ENCODE measurements at regions not wholly inside any gene's neighbourhood (a gene's known extent, or its start where the extent isn't known, plus 50 kb on each side); places are given as distances from the start of the nearest gene placed in this dataset.

GRCh38 chr5:152226191-152226590 is 178.9 kb downstream of the NMUR2 start:
- POLR2A ChIA-PET = no interaction called here
- no peak overlapping the region for H3K4me2 ChIP-seq (ENCODE audit: low read length)
- DNase-seq (ENCODE audit: low read depth, low spot score) = no peak
- H3K9me3 ChIP-seq (ENCODE audit: control insufficient read depth in 1 of 2, insufficient read depth in 1 of 2, low read depth in 1 of 2, low read length in 2 of 2) = no peaks in the 10 kb centered on the region
- CTCF ChIA-PET = no interaction called here
- RAD21 ChIA-PET (ENCODE audit: low non-redundant PET in 1 of 2, low total read pairs in 2 of 2, uncharacterized antibody in 2 of 2, unreplicated experiment in 2 of 2) = no interaction called here
- no peaks in the 10 kb centered on the region for H3K4me1 ChIP-seq (ENCODE audit: control insufficient read depth in 1 of 2, insufficient read depth in 2 of 2, low read length in 2 of 2)
- intact Hi-C loops (cut with micrococcal nuclease) = no loop called here
- no peaks in the 10 kb centered on the region for H3K9me2 ChIP-seq (ENCODE audit: insufficient read depth)
- no peak overlapping the region for H3K9ac ChIP-seq (ENCODE audit: low read length)
- no peaks in the 10 kb centered on the region for H3K79me2 ChIP-seq (ENCODE audit: insufficient read depth, low read length)
- no peaks in the 10 kb centered on the region for H3K36me3 ChIP-seq (ENCODE audit: control insufficient read depth in 1 of 2, insufficient read depth in 2 of 2, low read length in 2 of 2)
- no peak for ATAC-seq
- TF ChIP-seq EZH2 (IDR thresholded peaks at IDR 0.05) (no peak), TCF7L2 (IDR thresholded peaks at IDR 0.05; ENCODE audit: borderline replicate concordance, extremely low read depth, insufficient read depth, insufficient read length) (no peak), ZNF274 (IDR thresholded peaks at IDR 0.05; ENCODE audit: low read depth, low read length) (no peak), POLR2AphosphoS5 (IDR thresholded peaks at IDR 0.05; ENCODE audit: low read depth, low read length) (no peak), SRF (IDR thresholded peaks at IDR 0.05; ENCODE audit: low read depth) (no peak), CEBPB (IDR thresholded peaks at IDR 0.05; ENCODE audit: low read depth) (no peak)
- no TSS peak for BruUV-seq (replicated peaks)
- H3K27me3 ChIP-seq (ENCODE audit: insufficient read depth, low read length) = no peaks in the 10 kb centered on the region; the same call in 1 of the 2 replicates
- no peaks in the 10 kb centered on the region for H4K20me1 ChIP-seq (ENCODE audit: insufficient read depth)
- H3K27ac ChIP-seq (ENCODE audit: low read depth, low read length) = no peak overlapping the region
- no peak overlapping the region for H2AFZ ChIP-seq (ENCODE audit: low read depth, low read length, poor library complexity, severe bottlenecking)
- no peak overlapping the region for H3K4me3 ChIP-seq (replicated peaks in 1 of 2; ENCODE audit: low read depth in 1 of 2, low read length in 2 of 2)

- H2AFZ ChIP-seq (ENCODE audit: low read depth, low read length, poor library complexity, severe bottlenecking) = no peak overlapping the region
- H3K36me3 ChIP-seq (ENCODE audit: control insufficient read depth in 1 of 2, insufficient read depth in 2 of 2, low read length in 2 of 2) = no peaks in the 10 kb centered on the region
- no peak overlapping the region for H3K4me2 ChIP-seq (ENCODE audit: low read length)
- H3K27ac ChIP-seq (ENCODE audit: low read depth, low read length) = no peak overlapping the region
- ATAC-seq (no peak), DNase-seq (ENCODE audit: low read depth, low spot score) (no peak)
- intact Hi-C loops (cut with micrococcal nuclease) = no loop called here
- ChIA-PET POLR2A (no interaction called here), CTCF (no interaction called here), RAD21 (ENCODE audit: low non-redundant PET in 1 of 2, low total read pairs in 2 of 2, uncharacterized antibody in 2 of 2, unreplicated experiment in 2 of 2) (no interaction called here)
- no peak overlapping the region for H3K9ac ChIP-seq (ENCODE audit: low read length)
- TF ChIP-seq CTCF (IDR thresholded peaks at IDR 0.05 in 2 of 3, conservative IDR thresholded peaks at IDR 0.05 in 1 of 3; ENCODE audit: borderline replicate concordance in 1 of 3, insufficient read depth in 1 of 3, low read depth in 2 of 3, low read length in 2 of 3) (no peak), REST (IDR thresholded peaks at IDR 0.05; ENCODE audit: low read depth) (no peak), ZNF274 (IDR thresholded peaks at IDR 0.05; ENCODE audit: low read depth, low read length) (no peak), ZFX (IDR thresholded peaks at IDR 0.05) (no peak), CBX3 (IDR thresholded peaks at IDR 0.05; ENCODE audit: low read depth) (no peak)
- H3K9me2 ChIP-seq (ENCODE audit: insufficient read depth) = no peaks in the 10 kb centered on the region
- no peak overlapping the region for H3K4me3 ChIP-seq (replicated peaks in 1 of 2; ENCODE audit: low read depth in 1 of 2, low read length in 2 of 2)
- no peaks in the 10 kb centered on the region for H3K79me2 ChIP-seq (ENCODE audit: insufficient read depth, low read length)
- BruUV-seq (replicated peaks) = no TSS peak
- H3K27me3 ChIP-seq (ENCODE audit: insufficient read depth, low read length) = no peaks in the 10 kb centered on the region; the same call in 1 of the 2 replicates
- H3K4me1 ChIP-seq (ENCODE audit: control insufficient read depth in 1 of 2, insufficient read depth in 2 of 2, low read length in 2 of 2) = no peaks in the 10 kb centered on the region
- no peaks in the 10 kb centered on the region for H3K9me3 ChIP-seq (ENCODE audit: control insufficient read depth in 1 of 2, insufficient read depth in 1 of 2, low read depth in 1 of 2, low read length in 2 of 2)
- no peaks in the 10 kb centered on the region for H4K20me1 ChIP-seq (ENCODE audit: insufficient read depth)
Observed at GRCh38 chr5:152221721-152222629, 183.1 kb downstream of the NMUR2 start.

All from HCT116 (cell line).